H1 (cell line): ENCODE measurements at regions not wholly inside any gene's neighbourhood (a gene's known extent, or its start where the extent isn't known, plus 50 kb on each side); places are given as distances from the start of the nearest gene placed in this dataset.

Experiments
- ATF3 ChIP-seq: IDR thresholded peaks from 2 replicates; pipeline ENCODE4 v1.6.1; 2011; ENCODE audit warnings: low read depth, mild to moderate bottlenecking, low read length; ENCODE audit not compliant: insufficient read depth
- CEBPB ChIP-seq: IDR thresholded peaks from 2 replicates; pipeline ENCODE4 v1.6.1; 2012; ENCODE audit warnings: low read depth, low read length
- CHD7 ChIP-seq: fragments of 300-600 bp; sonication (generic); IDR thresholded peaks from 2 replicates; pipeline ENCODE4 v1.7.1; 2012; ENCODE audit warnings: low read length, moderate library complexity, mild to moderate bottlenecking, inconsistent platforms; ENCODE audit not compliant: insufficient replicate concordance
- MAFK ChIP-seq: IDR thresholded peaks from 2 replicates; pipeline ENCODE4 v1.6.1; 2012; ENCODE audit warnings: low read depth, mild to moderate bottlenecking, improper control_type of control experiment, low read length
- NANOG ChIP-seq: IDR thresholded peaks from 2 replicates; pipeline ENCODE4 v1.6.1; 2011; ENCODE audit warnings: low read length, low read depth, mild to moderate bottlenecking, inconsistent platforms; ENCODE audit not compliant: insufficient read depth, poor library complexity, severe bottlenecking

GRCh38 chr13:109370496-109370895 is 415.9 kb downstream of the IRS2 start (continued):
- TF ChIP-seq CHD7 (no peak), MAFK (no peak), ATF3 (no peak), CEBPB (no peak), NANOG (no peak)
